VCaP (cell line): ENCODE measurements at regions not wholly inside any gene's neighbourhood (a gene's known extent, or its start where the extent isn't known, plus 50 kb on each side); places are given as distances from the start of the nearest gene placed in this dataset.

Experiments
- H3K27ac ChIP-seq: fragments of 450-650 bp; 2 replicates; pipeline ENCODE4 v1.5.1; 2017
- CTCF ChIP-seq: fragments of 450-650 bp; conservative IDR thresholded peaks from 2 replicates; pipeline ENCODE4 v1.5.1; 2017; ENCODE audit warnings: mild to moderate bottlenecking, moderate library complexity

GRCh38 chr11:70737816-70738630, 339.7 kb downstream of the CTTN start:
- TF ChIP-seq CTCF: no peak

GRCh38 chr11:70738661-70739060, 340.3 kb downstream of the CTTN start:
- no peak overlapping the region for H3K27ac ChIP-seq
- no peak for TF ChIP-seq CTCF

More at GRCh38 chr11:70737816-70738630, 339.7 kb downstream of the CTTN start:
- H3K27ac ChIP-seq: no peak overlapping the region

- no peak overlapping the region for H3K27ac ChIP-seq
- TF ChIP-seq CTCF: no peak
These were observed 340.8 kb downstream of the CTTN start for GRCh38 chr11:70739091-70739490.

GRCh38 chr11:70739811-70740487, 341.6 kb downstream of the CTTN start:
- no peak overlapping the region for H3K27ac ChIP-seq
- TF ChIP-seq CTCF: no peak

GRCh38 chr11:70740488-70740851, 342.1 kb downstream of the CTTN start:
- H3K27ac ChIP-seq: no peak overlapping the region
- TF ChIP-seq CTCF: no peak

- no peak for TF ChIP-seq CTCF
- no peak overlapping the region for H3K27ac ChIP-seq
These were observed 342.8 kb downstream of the CTTN start for GRCh38 chr11:70741085-70741484.

GRCh38 chr11:70742553-70743291, 344.4 kb downstream of the CTTN start:
- H3K27ac ChIP-seq: no peak overlapping the region
- no peak for TF ChIP-seq CTCF
